CD4-positive, alpha-beta T cell treated with Interleukin-17A for 4 hours (primary cell): ENCODE measurements at regions not wholly inside any gene's neighbourhood (a gene's known extent, or its start where the extent isn't known, plus 50 kb on each side); places are given as distances from the start of the nearest gene placed in this dataset.
"Not testable (repeated sequence)": the region's sequence is repeated elsewhere in the genome, so short reads cannot be mapped to it uniquely, and the experiment has no call there.

Source experiments
- DNase-seq: peaks from one replicate; pipeline ENCODE4 v3.0.0-alpha.2; 2020; ENCODE audit warnings: mixed read lengths

GRCh38 chr5:175344331-175345195 is 99.4 kb downstream of the DRD1 start:
- no peak for DNase-seq

GRCh38 chr5:175343308-175343707 is 100.7 kb downstream of the DRD1 start:
- no peak for DNase-seq

- DNase-seq = no peak
These were observed 103.8 kb downstream of the DRD1 start for GRCh38 chr5:175340180-175340579.

GRCh38 chr5:175337680-175338079 is 106.3 kb downstream of the DRD1 start:
- no peak for DNase-seq

GRCh38 chr5:175336781-175337180 is 107.2 kb downstream of the DRD1 start:
- DNase-seq = no peak

- no peak for DNase-seq
These were observed 108.3 kb downstream of the DRD1 start for GRCh38 chr5:175335691-175336090.

GRCh38 chr5:175331173-175332036 is 112.6 kb downstream of the DRD1 start:
- not testable (repeated sequence) for DNase-seq

GRCh38 chr5:175329976-175330375 is 114.0 kb downstream of the DRD1 start:
- DNase-seq = no peak

GRCh38 chr5:175328687-175329086 is 115.3 kb downstream of the DRD1 start:
- no peak for DNase-seq

GRCh38 chr5:175328176-175328575 is 115.8 kb downstream of the DRD1 start:
- DNase-seq = no peak

GRCh38 chr5:175325681-175326080 is 118.3 kb downstream of the DRD1 start:
- no peak for DNase-seq

- DNase-seq = no peak
These were observed 122.0 kb downstream of the DRD1 start for GRCh38 chr5:175321927-175322532.

- DNase-seq = no peak
These were observed 124.8 kb downstream of the DRD1 start for GRCh38 chr5:175319199-175319598.

GRCh38 chr5:175317872-175318271 is 126.1 kb downstream of the DRD1 start:
- no peak for DNase-seq

- DNase-seq = no peak
These were observed 134.7 kb downstream of the DRD1 start for GRCh38 chr5:175309218-175309810.

GRCh38 chr5:175308701-175309100 is 135.3 kb downstream of the DRD1 start:
- no peak for DNase-seq

- DNase-seq = no peak
These were observed 137.6 kb downstream of the DRD1 start for GRCh38 chr5:175306381-175306780.

GRCh38 chr5:175305251-175305650 is 138.7 kb downstream of the DRD1 start:
- DNase-seq = no peak

GRCh38 chr5:175290379-175290778 is 153.6 kb downstream of the DRD1 start:
- no peak for DNase-seq

GRCh38 chr5:175288048-175288621 is 155.8 kb downstream of the DRD1 start:
- DNase-seq = no peak

- no peak for DNase-seq
These were observed 157.0 kb downstream of the DRD1 start for GRCh38 chr5:175286981-175287380.

GRCh38 chr5:175285261-175285660 is 158.7 kb downstream of the DRD1 start:
- no peak for DNase-seq

- DNase-seq = no peak
These were observed 159.2 kb downstream of the DRD1 start for GRCh38 chr5:175284806-175285205.
